Erythroblast (primary cell): ENCODE measurements at regions not wholly inside any gene's neighbourhood (a gene's known extent, or its start where the extent isn't known, plus 50 kb on each side); places are given as distances from the start of the nearest gene placed in this dataset.
"Not testable (repeated sequence)": the region's sequence is repeated elsewhere in the genome, so short reads cannot be mapped to it uniquely, and the experiment has no call there.

Experiments used
- DNase-seq, 2 experiments: peaks; one replicate each; lab custom pipeline; 2025; lab: John Stamatoyannopoulos, UW
- GATA1 ChIP-seq: IDR thresholded peaks from 2 replicates; pipeline ENCODE4 v1.6.1; 2011; ENCODE audit warnings: low read depth, mild to moderate bottlenecking, control low read depth, low read length, moderate library complexity
- POLR2A ChIP-seq: IDR thresholded peaks from 2 replicates; pipeline ENCODE4 v1.6.1; 2011; ENCODE audit warnings: mild to moderate bottlenecking, low read length

DNA sequence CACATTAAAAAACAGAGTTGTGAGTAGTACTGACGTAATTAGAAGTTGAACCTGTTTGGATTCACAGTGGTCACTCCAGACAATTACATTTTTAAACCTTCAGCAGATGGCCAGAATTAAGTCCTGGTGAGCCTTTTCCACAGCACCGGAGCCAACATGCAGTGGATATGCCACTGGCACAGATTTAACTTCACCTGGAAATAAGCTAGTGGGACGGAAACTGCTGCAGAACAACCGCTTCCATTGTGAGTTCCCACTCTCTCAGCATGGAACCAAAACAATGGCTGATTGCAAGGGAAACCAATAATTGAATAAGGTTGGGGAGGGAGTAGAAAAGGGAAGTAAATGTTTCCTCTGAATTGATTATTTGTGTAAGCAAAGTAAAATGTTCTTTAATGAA, 515.1 kb downstream of the STK39 start:
- TF ChIP-seq POLR2A: no peak
- no peak for TF ChIP-seq GATA1
- no peak for DNase-seq

DNA sequence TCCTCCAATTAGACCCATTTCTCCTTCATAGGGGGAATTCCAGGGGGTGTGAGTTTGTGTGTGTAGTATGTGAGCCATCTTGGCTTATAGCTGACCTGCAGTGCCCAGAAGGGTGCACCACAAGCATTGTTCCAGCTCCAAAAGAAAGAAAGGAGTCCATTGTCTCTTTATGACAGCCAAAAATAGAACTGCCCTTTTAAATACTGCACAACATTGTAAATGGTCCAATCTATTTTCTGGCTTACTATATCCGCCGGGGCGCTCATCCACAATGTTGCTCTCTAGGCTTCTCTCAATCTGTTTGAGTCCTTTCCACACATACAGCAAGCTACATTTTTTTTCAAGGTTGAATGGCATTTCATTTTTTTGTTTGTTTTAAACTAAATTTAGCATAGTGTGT, 517.5 kb downstream of the STK39 start:
- TF ChIP-seq GATA1: no peak
- TF ChIP-seq POLR2A: no peak
- DNase-seq: no peak

DNA sequence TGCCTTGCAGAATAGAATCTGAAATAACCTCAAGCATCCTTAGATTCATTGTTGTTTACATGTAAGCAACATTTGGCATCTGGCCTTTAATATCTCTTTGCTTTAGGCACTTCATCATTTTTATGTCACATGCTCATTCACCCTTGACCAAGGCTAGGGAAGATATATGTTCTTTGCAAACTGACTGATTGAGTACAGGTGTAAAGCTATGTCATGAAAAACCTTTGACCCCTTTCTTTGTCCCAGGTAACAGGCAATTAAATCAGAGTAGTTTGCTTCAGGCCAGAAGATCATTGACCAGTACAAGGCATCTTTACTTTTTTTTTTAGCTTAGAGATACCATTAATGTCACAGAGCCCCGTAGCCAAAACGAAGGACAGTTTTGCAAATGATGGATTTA, 520.6 kb downstream of the STK39 start:
- TF ChIP-seq GATA1 (no peak), POLR2A (no peak)
- DNase-seq: no peak

DNA sequence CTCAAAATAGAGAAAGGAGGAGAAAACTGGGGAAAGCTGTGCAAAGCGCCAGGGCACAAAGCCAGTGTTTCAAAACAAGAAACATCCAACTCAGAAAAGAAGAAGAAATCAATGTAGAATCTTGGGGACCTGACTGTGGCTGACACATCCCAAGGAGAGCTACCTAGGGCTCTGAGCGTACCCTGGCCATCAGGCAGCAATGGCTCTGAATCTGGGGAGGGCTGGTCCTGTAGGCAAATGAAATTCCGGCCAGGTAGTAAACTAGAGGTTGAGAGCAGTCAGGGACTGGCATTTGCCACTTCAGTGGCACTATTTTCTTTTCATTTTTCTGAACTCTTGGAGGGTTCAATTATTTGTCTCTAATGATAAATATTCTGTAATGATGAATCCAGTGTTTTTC, 525.8 kb downstream of the STK39 start:
- TF ChIP-seq GATA1 (no peak), POLR2A (no peak)
- DNase-seq: no peak

DNA sequence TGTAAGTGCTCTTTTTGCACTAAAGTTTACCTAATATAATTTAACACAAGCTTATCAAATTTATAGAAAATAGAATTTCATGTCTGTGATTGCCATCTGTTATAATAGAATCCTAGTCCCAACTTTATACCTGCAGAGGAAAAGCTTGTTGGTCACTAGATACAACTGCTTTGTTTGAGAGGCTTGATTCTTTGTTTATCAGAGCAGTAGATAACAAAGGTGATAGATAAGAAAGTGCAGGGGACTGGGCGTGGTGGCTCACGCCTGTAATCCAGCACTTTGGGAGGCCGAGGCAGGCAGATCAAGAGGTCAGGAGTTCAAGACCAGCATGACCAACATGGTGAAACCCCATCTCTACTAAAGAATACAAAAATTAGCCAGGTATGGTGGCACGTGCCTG, 528.0 kb downstream of the STK39 start:
- TF ChIP-seq GATA1 (no peak), POLR2A (no peak)
- no peak for DNase-seq

DNA sequence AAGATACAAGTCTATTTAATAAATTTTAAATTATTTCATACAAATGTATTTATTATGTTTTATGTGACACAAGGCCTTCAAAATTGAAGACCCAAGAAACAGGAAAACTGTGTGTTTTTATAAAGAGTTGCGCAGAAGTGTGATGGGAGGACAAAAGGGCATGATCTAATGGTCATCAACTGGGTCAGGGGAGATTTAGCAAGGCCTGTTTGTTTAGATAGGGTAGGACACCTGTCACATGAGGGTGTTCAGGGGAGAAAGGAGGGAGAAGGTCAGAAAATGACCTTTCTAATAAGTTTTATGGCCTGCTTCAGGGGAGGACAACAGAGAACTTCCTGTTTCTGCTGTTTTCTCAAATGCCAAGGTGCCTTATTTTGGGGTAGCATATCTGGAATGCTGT, 528.8 kb downstream of the STK39 start:
- no peak for TF ChIP-seq GATA1
- no peak for TF ChIP-seq POLR2A
- DNase-seq: no peak

DNA sequence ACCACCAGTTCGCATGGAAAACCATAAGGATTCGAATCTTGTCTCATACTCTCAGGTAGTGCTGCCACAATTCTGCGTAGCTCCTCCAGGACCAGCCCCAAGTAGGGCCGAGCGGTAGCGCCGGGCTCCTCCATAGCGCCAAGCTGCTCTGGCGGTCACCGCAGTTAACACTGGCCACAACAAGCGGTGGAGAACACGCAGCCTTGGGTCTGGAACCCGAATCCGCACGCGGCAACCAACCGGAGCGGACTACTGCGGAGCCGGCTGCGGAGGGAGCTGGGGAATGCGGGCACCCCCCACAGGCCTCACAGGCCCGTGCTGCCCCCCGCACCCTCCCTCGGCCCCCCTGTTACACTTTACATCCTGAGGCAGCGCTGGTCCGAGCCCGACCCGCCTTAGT, 531.5 kb downstream of the STK39 start:
- no peak for DNase-seq
- TF ChIP-seq GATA1 (no peak), POLR2A (no peak)

DNA sequence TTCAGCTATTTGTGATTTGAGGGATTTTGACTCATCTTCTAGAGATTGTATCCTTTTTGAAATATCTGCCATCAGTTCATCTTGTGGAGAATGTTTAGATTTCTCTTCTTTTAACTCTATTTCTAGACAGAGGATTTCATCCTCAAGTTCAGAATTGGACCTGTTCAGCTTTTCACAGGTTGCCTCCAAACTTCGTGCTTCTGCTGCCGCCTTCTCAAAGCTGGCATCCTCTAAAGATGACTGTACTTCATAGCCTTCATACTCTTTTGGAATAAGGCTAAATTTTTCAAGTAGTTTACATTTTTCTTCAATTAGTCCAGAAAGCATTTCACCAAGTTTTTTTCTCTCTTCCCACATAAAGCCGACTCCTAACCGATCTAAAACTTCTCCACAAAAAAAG, 531.9 kb downstream of the STK39 start:
- DNase-seq: not testable (repeated sequence)

DNA sequence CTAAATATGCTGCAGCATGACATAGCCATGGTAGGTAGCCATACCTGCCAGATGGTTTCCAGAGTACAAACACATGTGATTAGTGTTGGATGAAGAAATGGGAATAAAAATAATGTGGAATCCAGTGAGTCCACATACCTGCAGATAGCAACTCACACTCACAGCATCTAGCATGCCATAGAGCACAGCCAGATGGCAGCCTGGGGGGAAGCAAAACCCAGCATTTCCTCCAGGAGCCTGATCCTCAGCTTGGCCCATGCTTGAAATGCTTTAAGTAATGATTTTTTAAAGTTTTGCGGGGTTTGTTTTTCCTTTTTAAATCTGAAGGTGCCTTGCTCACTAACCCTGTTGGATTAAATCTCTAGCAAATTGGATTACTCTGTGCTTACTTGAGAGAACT, 535.1 kb downstream of the STK39 start:
- no peak for DNase-seq
- no peak for TF ChIP-seq GATA1
- no peak for TF ChIP-seq POLR2A

DNA sequence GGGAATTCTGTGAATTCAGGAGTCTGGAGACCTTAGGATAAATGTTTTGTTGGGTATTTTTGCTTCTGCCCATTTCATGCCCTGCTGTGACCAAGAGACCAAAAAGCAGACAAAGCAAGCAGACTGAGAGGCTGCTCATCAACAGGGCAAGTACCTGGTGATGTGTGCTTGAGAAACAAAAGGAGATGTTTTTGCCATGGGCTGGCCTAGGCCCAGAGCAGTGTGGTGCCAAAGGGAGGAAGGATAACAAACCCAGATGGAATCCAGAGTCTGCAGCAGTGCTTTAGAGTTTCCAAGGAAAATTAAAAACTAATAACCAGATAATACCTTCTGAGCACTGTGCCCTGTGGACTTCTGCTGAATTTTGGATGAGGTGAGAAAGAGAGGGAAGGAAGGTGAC, 538.4 kb downstream of the STK39 start:
- no peak for DNase-seq
- TF ChIP-seq GATA1: no peak
- no peak for TF ChIP-seq POLR2A

DNA sequence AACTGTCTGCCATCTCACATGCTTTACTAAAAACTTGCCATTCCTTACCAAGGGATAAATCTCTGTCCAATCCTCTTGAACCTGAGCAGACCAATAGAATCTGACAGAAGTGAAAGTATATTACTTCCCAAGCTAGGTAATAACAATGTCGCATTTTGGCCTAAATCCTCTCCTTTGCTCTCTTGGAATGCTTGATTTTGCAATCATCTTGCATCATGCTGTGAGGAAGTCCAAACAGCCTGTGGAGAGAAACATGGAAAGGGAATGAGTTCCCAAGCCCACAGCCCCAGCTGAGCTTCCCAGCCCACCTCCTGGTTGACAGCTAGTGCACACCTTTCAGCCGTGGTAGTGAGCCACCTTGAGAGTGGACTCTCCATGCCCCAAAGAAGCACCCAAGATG, 540.6 kb downstream of the STK39 start:
- no peak for TF ChIP-seq GATA1
- TF ChIP-seq POLR2A: no peak
- no peak for DNase-seq

DNA sequence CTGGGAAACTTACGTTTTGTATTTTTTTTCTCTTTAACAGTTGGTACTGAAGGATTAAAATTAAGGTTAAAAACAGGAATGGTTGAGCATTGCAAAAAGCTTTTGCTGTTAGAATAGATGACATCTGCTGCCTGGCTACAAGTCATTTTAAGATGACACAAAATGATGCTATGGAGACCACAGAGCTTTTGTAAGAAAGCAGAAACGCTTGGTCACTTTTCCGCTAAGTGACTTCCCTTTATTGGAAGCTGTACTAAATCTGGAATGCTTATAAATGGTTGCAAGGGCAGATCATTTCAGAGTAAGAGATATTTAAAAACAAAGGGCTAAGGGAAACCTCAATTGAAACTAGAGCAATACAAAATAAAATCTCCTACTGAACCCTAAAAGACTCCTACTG, 544.0 kb downstream of the STK39 start:
- TF ChIP-seq GATA1 (no peak), POLR2A (no peak)
- DNase-seq: no peak

DNA sequence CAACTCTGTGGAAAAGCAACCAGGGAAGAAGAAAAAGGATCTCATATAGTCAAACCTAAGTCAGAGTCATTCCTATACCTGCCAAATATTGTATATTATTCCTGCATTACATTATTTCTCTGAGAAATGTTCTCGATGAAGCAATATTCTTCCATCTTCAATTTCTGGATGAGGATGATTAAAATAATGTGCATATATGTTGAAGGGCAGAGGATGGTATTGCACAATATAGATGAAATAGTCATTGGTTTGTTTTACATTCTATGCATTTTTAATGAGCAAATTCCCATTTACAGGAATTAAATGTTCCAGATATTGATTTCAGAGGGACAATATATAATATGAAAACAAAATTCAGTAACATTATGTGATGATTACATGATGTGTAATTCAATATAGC, 545.2 kb downstream of the STK39 start:
- TF ChIP-seq POLR2A (no peak), GATA1 (no peak)
- no peak for DNase-seq

DNA sequence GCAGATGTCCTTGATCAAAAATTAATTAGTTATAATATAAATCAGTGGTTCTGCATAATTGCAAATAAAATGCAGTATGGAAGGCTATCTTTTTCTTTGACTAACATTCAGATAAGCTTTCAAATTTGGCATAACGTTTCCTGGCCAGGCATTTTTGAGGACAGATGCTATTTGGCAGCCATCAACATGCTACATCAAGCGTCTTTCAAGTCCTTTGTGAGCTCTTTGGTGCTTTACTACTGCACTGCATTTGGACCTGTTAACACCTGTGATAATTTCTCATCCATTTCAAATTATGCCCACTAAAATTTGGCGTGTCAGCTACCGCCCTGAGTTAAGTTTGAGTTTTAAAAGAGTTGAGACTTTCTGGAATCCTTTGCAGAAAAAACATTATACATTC, 545.7 kb downstream of the STK39 start:
- TF ChIP-seq POLR2A (no peak), GATA1 (no peak)
- DNase-seq: no peak

DNA sequence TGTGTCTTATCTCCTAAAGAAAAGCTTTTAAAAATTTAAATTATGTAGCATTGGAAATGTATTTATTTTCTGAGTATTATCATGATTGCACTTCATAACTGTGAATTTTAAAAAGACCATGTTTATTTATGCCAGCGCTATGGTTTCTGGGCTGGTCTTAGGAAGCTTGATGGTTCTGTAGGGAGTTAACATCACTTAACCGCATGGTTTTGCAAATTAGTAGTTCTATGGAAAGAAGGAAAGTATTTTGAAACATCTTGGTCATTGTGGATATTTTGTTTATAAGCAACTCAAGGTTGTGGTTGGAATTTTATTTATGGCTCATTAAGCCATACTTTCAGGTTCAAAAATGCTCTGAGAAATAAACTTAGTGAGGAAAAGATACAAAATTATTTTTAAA, 549.4 kb downstream of the STK39 start:
- no peak for TF ChIP-seq GATA1
- no peak for TF ChIP-seq POLR2A
- no peak for DNase-seq

DNA sequence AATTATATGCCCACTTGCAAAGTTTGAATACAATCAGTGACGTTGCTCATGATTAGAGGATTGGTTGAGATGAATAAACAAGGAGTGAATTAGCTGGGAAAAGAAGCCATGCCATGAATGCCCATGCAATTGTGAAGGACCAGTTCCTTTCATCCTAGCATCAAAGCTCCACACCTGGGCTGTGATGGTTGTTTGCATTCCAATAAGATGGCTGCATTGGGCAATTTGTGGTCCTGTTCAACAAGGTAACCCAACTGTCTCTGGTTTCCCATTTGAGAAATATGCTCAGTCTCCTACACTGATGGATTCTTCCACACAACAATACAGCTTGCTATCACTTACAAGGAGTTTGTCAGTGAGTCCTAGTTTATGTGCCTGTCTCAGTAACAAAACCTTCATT, 550.2 kb downstream of the STK39 start:
- no peak for DNase-seq
- TF ChIP-seq GATA1 (no peak), POLR2A (no peak)

DNA sequence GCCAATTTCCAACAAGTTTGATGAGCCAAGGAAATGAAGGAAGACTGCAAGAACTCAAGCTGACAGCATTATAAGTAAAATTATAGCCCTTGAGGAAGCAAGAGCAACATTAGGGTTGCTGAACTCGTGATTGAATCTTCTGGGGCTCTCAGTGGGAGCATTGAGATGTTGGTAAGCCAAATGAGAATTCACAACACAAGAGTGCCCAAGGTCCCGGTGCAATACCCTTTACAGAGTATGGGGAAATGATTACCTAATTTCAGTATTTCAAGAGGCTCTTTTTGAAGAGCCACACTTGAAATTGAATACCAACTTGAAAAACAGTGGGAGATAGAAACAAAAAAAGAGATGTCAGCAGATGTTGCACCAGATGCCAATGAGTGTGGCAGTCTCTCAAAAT, 554.5 kb downstream of the STK39 start:
- no peak for DNase-seq
- TF ChIP-seq GATA1 (no peak), POLR2A (no peak)
